ENCODE measurements at regions not wholly inside any gene's neighbourhood (a gene's known extent, or its start where the extent isn't known, plus 50 kb on each side); places are given as distances from the start of the nearest gene placed in this dataset.
"Not testable (repeated sequence)": the region's sequence is repeated elsewhere in the genome, so short reads cannot be mapped to it uniquely, and the experiment has no call there.

DNA sequence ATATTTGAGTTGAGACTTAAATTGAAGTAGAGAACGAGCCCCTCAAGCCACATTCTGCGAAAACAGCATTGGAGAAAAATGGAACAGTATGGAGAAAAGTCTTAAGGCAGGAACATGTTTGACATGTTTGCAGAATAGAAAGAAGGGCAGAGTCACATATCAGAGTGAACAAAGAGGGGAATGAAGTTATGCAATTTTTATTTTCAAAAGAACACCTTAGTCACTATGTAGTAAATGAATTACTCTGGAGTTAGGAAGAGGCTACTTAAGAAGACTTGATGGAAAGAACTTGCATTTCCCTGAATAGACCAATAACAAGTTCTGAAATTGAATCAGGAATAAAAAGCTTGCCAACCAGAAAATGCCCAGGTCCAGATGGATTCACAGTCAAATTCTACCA is 391.4 kb upstream of the CDH19 start:
- DNase-seq, result no peak

DNA sequence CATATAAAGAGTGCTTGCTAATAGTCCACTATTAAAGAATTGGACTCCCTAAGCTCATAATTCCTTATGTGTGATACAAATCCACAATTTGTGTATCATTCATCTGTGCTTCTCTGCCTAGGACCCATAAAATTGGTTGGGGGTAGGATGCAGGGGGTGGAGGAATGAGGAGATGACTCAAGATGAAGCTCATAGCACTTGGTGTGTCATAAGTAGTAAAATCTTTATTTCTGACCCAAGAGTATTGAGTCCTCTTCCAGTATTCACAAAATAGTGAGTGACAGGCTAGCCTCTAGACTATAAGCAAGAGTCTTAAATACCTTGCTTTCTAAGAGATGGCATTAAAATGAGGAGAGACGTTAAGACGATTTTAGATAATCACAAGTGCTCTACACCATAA is 390.9 kb upstream of the CDH19 start:
- no peak for DNase-seq

DNA sequence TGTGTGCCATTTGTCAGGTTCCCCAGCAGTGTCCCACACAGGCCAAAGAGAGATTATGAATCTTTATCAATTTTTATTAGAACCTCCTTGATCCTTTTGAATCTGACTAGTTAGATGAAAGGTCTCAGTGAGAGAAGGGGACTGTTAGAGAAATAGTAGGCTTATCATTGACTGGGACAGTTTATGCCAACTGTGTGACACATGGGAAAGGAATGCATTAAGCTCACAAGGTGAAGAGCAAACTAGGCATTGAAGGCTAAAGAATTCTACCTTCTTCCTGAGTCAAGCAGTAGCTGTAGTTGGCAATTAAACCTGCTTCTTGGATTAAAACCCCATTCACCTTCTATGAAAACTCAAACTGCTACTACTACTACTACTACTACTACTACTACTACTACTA is 389.6 kb upstream of the CDH19 start:
- no peak for DNase-seq

DNA sequence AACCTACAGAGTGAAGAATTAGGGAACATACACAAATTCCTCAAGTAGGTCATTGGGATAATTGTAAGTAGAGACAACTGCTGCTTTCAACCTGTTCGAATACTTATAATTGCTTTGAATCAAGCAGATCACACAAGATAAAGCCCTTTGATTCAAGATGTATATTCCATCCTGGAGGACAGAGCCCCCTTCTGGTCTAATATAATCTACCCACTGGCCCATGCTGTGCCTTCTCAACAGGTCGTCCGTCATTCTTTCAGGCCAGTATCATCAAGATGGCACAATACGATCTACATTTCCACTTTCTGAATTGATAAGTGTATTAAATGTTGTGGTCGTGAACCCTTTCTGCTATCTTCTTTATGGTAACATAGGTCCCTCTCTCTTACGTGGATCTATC is 387.0 kb upstream of the CDH19 start:
- DNase-seq, result no peak

DNA sequence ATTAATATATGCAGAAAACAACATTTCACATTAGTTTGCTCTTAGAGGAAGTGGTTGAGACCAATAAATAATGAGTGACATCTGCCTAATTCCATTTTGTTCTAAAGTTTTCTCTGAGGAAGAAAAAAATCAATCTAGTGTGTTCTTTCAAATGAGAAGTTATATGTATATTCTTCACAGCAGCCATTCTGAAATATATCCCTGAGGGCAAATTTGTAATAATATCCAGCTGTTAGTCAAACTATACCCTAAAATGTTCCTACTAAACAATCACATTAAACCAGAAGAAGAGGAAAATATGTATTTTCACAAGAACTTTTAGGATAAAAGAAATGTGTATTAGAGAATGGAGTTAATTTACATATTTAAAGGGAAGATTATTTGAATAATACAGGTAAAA is 375.1 kb upstream of the CDH19 start:
- DNase-seq, result no peak

DNA sequence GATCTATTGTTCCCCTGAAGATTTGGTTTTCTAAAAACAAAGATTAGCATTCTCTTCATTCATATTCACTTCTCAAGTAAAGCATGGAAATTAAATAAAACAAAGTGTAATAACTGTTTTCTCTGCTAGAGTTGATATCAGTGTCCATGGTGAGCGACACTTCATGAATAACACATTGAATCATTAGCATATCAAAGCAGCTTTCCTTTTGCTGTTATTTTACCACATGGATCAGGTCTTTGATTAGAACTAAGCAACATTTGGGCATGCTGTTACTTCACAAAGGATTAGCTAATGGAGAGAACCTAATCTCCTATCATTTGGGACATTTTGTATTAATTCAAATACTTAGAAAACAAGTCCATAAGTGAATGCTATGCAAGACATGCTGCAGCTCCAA is 368.8 kb upstream of the CDH19 start:
- DNase-seq, result no peak

DNA sequence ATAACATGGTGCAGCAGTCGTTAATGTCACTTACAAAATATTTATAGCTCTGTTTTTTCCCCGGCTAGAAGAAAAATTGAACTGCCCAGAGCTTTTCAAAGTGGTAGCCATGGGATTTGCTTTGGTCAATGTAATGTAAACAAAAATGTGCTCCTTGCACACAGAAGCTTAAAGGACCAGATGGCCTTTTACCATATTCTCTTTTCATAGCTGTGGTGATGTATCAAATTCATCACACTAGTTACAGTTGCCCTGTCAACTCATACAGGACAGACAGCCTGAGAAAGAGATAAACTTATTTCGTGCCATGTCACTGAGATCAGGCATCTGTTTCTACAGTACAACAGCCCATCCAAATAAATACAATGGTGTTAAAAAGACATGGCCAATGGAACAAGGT is 368.1 kb upstream of the CDH19 start:
- no peak for DNase-seq

DNA sequence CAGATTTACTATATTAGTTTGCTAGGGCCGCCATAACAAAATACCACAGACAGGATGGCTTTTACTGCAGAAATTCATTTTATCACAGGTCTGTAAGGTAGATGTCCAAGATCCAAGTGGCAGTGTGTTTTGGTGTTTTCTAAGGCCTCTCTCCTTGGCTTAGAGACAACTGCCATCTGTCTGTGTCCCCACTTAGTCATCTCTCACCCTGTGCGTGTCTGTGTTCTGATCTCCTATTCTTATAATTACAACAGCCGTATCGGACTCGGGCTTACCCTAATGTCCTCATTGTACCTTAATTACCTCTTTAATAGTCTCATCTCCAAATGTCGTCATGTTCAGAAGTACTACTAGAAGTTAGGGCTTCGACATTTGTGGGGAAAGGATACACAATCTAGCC is 362.3 kb upstream of the CDH19 start:
- DNase-seq, result no peak

DNA sequence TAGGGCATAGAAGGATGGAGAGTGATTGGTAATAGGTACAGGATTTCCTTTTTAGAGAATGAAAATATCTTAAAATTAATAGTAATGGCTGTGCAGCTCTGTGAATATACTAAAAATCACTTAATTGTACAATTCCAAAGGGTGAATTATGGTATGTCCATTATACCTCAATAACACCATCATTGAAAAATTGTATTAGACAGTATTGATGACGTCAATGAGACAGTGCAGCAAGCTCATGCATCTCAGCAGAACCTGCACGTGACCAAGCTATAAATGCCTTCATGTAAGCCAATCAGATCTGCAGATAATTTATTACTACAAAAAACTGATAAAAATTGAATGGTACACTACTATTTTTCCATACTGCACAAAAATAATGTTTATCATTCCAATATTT is 354.4 kb upstream of the CDH19 start:
- no peak for DNase-seq

DNA sequence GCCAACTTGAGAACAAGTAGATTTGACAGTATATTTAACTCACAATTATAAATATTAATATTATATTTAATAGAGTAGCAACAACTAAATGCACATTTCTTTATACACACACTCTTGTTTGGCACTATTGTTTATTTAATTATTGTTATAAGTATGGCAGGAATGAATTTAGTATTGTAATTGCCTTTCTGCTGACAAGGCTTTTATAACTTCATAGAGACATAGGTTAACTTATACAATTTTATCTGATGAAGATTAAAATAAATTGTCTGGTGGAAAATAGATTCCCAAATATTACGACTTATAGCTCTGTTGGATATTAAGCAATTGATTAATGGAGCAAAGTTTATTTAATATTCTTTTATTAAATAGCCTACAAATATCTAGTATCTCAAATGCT is 347.9 kb upstream of the CDH19 start:
- no peak for DNase-seq

DNA sequence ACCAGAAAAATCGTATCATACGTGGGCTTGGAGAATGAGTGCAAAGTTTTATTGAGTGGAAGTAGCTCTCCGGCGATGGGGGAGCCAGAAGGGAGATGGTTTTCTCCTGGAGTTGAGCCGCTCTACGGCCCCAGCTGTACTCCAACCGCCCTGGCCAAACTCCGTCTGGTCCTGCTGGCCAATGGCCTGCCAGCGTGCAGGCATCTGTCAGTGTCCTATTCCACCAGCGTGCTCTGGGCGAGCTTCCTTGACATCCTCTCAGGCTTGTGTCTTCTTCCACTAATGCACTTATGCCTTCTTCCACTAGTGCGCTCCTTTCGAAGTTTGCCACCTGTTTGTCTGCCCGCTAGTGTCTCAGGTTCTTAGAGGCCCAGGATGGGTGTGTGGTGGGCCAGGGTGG is 345.5 kb upstream of the CDH19 start:
- no peak for DNase-seq

DNA sequence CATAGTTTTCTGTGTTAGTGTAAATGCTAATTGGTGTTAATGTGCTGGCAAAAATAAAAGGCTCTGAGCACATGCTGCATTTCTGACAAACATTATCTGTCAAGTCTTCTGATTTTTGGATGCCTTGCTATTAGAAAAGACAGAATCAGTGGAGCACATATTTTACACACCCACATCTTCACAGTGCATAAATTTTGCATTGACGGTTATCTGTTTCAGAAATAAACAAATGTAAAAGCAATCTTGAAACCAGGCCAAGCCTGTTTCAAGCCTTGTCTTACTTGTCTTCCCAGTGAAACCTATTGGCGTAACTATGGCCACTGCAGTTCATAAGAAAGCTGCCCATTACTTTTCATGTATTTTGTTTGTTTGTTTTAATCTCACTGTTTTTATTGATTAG is 333.7 kb upstream of the CDH19 start:
- no peak for DNase-seq

DNA sequence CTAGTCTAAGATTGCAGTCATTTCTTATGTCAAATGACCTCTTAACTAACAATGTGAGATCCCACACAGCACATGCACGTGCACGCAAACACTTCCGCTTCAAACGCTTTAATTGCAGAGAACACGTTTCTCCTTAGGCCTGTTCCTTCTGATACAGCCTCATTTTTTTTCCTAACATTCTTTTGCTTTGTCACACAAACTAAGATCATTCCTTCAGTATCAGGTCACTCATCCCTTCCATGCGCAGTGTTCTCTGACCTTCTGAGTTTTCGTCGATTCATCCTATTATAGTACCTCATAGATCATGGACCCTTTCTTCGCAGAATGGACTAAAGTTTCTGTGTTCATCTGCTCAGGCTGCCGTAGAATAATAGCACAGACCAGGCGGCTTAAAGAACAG is 327.1 kb upstream of the CDH19 start:
- DNase-seq, result no peak

DNA sequence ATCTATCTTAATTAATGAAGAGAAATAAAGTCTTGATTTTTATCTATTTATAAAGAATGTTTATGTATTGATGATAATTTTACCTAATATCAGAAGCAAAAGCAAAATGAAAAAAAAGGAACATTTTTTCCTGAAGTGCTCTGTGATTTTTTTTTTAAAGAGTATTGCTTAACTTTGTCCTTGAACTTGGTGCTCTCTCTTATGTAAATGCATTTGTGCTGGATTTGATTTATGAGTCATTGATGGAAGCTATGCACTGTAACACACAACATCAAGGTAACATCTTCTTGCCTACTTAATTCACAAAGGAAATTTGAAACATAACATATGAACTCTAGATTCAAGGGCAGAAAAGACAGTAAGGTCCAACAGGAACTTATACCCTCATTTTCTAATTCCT is 312.9 kb upstream of the CDH19 start:
- DNase-seq, result no peak

DNA sequence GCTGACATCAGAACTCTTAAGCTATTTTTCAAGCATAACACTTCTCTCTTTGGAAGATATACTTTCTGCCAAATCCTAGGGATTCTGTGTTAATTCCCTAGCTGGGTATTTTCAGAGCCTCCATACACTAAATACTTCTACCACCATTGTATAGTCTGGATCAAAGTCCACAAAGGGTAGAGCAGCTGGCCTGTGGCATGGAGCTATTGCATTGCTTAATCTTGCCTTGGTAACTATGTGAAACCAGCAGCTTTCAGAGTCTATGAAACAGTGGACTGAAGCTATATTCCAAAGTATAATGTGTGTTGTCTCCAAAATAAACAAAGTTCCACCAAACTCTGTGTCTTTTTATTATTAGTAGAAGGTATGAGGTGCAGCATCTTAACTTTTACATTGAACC is 296.9 kb upstream of the CDH19 start:
- no peak for DNase-seq

DNA sequence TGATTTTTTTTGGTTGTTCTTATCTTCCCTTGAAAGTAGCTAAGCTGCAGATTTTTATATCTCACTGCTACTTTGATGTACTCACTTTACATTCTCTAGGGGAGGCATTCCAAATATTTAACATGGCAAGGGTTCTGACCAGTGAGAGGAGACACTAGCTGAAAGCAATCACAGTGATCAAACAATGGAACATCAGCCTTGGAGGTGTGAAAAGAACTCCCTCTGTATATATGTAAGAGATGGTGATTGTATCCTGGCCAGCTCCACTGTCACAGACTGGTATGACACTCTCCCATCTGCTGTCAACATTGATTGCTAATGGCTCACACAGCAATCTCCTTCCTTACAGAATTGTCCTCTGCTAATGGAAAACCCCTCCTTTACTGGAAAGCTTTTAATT is 291.7 kb upstream of the CDH19 start:
- no peak for DNase-seq

DNA sequence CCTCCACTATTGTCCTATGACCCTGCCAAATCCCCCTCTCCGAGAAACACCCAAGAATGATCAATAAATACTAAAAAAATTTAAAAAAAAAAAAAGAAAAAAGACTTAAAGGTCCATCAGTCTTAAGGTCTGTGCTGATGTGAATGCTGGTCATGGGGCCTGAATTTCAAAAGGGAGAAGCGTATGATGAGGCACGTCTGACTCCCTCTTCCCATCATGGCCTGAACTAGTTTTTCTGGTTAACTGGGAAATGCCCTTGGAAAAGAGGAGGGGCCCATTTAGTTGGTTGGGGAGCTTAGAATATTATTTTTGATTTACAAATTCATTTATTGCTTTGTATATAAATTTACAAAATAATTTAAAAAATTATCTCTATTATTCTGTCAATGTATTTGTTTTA is 291.0 kb upstream of the CDH19 start:
- no peak for DNase-seq

DNA sequence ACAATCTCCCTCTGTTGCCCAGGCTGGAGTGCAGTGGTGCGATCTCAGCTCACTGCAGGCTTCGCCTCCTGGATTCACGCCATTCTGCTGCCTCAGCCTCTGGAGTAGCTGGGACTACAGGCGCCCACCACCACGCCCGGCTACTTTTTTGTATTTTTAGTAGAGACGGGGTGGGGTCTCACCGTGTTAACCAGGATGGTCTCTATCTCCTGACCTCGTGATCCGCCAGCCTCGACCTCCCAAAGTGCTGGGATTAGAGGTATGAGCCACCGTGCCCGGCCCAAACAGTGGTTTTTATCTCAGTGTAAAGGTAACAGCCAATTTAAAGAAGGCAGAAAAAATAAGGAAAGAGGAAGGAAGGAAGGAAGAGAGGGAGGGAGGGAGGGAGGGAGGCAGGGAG is 288.5 kb upstream of the CDH19 start:
- not testable (repeated sequence) for DNase-seq

DNA sequence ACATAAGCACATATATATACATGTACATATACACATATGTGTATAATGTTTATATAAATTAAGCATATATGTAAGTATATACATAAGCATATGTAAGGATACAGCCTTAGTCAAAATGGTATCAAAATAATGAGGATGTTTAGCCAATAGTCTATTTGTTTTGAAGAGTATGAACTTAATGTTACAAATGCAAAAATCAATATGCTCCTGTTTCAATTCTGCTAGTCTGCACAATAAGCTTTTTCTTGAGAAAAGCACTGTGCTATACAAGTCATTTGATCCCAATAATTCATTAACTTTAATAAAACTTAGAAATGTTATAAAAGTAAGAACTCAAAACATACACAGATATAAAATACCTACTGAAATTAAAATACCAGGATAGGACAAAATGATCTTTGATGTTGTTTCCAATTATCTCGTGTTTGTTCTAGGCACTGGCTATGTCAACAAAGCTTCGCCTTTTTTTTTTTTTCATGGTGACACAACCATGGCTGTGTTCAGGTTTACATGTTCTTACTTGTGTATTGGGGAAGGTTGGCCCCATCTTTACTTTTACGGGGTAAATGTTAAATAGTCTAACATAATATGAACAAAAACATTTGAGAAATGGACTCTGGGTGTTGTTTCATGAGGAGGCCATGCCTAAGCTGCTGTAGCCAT is 271.1 kb upstream of the CDH19 start:
- no peak for DNase-seq

DNA sequence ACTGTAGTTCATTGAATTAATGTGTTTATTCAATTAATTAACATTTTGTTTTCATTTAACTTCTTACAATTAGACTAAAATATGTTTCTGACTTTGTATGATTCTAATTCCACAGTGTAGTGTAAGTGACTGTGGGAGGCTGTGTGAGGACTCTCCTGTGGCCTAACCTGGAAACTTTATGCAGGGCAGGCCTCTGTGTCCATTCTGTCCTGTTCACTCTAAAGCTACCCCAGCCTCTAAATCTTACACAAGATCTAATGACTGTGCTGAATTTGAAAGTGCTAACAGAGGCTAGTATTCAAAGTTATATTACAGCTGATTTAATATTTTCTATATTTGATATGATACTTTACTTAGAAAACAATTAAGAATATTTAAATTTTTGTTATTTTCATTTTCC is 270.5 kb upstream of the CDH19 start:
- no peak for DNase-seq

DNA sequence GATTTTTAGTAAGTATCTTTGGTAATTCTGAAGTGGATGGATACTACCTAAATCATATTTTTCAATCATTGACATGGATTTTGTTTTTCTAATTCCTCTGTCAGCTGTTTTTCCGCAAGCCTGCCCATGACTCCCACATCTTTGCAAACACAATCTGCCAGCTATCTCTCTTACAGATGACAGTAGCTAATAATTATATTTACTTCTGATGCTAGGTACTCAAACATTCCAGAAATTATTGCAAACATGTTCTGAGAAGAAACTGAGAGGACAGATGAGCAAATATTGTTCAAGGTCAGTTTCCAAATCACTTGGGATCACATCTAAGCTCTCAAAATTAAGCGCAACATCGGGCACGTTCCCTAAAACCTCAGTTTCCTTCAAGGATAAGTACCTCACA is 270.0 kb upstream of the CDH19 start:
- no peak for DNase-seq

DNA sequence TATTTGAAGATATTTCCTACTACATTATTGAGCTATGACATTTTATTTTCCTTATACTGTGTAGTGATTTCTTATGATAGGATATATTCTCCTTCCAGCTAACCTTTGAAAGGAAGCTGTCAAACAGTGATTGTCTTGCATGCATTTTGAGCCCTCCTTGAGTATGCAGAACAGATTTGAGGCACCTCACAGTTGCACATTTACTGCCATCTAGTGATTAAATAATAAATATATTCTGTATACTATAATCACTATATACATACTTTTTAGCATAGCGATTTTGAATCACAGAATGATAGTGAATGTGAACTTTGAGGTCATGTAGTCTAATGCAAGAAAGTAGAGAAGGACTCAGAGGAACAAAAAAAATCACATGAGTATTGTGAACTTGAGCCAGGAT is 268.4 kb upstream of the CDH19 start:
- DNase-seq, result peak; percentile 4

DNA sequence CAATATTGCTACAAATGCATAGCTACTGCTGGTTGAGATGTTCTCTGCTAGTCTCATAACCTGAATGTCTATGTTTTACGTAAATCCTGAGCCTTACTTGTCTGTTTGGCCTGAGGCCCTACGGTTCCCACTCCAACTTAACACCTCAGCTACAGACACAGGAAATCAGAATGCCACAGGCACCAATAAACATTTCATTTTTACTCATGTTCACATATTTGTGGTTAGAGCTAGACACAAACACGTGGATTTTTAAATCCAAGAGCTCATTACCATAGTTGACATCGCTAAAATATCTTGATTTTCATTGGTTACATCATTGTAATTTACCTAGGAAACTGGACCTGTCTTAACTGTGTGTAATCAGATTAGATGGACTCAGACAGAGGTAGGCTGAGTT is 263.8 kb upstream of the CDH19 start:
- no peak for DNase-seq

DNA sequence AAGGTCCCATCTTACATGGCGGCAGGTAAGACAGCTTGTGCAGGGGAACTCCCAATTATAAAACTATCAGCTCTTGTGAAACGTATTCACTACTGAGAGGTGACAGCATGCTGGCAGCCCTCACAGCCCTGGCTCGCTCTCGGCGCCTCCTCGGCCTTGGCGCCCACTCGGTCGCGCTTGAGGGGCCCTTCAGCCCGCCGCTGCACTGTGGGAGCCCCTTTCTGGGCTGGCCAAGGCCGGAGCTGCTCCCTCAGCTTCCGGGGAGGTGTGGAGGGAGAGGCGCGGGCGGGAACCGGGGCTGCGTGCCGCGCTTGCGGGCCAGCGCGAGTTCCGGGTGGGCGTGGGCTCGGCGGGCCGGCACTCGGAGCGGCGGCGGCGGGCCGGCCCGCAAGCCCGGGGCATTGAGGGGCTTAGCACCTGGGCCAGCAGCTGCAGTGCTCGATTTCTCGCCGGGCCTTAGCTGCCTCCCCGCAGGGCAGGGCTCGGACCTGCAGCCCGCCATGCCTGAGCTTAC is 262.6 kb upstream of the CDH19 start:
- not testable (repeated sequence) for DNase-seq

DNA sequence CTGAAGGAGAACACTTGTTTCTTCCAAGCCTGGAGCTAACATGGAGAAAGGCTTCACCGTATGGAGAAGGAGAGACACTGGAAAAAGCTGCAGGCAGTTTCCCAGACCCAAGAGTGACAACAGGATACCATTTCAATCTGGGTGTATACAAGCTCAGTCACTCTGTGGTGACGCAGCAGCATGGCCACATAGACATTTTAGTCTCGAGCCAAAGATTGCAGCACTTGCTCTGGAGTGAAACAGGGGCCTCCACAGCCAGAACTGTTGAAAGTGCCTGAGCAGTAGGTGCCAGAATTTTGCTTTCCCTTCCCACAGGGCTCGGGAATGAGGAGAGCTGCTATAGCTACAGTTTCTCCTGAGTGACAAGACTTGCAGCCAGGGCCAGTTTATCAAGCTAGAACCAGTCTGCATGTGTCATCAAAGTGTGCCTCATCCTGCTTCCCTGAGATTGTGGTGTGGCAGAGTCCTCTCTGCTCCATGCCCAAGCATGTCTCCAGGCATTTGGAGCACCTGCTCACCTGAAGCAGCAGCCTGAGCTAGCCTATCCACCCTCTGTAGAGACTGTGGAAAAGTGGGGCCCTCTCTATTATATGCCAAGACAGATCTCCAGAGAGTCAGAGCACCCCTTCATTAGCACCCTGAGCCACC is 234.6 kb upstream of the CDH19 start:
- no peak for DNase-seq
